NOMO-1 treated with DMSO at 0.1 percent for 48 hours (cell line): ENCODE measurements at regions not wholly inside any gene's neighbourhood (a gene's known extent, or its start where the extent isn't known, plus 50 kb on each side); places are given as distances from the start of the nearest gene placed in this dataset.

Experiments
- DNase-seq: peaks from one replicate; lab custom pipeline; 2025; ENCODE audit not compliant: unreplicated experiment; lab: John Stamatoyannopoulos, UW

DNA sequence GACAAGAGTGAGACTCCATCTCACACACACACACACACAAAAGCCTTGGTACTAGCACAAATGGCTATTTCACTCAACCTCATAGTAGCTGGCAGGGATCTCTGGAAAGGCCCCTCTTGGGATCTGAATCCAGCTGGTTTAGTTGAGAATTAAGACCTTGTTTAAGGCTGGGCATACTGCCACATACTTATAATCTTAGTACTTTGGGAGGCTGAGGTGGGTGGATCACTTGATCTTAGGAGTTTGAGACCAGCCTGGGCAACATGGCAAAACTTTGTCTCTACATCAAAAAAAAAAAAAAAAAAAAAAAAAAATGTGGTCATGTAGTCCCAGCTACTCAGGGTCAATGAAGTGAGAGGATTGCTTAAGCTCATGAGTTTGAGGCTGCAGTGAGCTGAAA, 628.3 kb downstream of the MMUT start:
- no peak for DNase-seq

GRCh38 chr6:48833916-48834315, 629.1 kb downstream of the MMUT start:
- no peak for DNase-seq

DNA sequence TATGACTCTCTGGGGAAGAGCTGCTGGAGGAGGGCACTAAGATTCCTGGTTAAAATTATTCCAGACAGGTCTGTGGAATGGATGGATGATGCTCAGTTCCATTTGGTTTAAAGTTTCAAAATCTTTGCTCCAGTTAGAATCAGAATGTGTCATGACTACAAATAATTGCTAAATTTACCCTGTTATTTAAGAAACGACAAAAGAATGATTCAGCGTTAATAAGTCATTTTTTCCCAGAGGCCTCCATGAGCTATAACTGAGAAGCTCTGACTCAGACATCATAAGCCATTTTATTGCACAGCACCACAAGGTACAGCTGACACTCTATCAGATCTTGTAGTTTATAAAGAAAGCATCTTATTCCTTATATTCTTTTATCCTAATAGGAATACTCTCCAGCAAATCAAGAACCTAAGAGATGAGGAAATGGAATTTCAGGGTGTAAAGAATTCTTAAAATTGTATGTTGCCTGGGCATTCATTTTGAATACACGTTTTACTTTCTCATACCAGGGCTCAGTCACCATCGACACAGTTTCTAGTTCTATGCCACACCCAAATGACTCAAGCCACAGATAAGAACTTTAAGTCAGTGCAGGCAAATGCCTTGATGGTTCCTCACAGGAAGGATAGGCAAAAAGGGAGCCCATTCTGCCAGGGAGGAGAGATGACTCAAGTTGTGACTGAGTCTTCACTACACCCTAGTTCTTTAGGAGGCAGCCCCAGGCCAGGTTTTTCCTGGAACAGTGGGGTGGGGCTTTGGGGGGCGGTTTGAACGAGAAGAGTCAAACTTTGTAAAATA, 636.0 kb downstream of the MMUT start:
- peak; percentile 39 for DNase-seq

DNA sequence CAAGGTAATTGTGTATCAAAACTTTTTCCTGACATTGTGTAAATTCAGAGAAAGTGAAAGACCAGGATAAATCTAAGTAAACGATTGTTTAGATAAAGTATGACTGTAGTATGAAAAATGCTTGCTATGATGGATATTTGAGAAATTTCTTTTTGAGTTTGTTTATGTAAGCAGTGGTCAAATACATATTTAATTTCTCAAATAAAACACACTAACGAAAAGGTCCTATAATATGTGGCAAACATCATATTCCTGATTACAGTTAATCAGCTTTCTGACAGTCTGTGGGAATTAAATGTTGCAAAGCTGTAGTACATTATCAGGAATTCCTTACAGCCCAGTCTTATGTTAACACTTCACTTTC, 636.9 kb downstream of the MMUT start:
- no peak for DNase-seq

GRCh38 chr6:48825501-48826151, 637.4 kb downstream of the MMUT start:
- DNase-seq = no peak

DNA sequence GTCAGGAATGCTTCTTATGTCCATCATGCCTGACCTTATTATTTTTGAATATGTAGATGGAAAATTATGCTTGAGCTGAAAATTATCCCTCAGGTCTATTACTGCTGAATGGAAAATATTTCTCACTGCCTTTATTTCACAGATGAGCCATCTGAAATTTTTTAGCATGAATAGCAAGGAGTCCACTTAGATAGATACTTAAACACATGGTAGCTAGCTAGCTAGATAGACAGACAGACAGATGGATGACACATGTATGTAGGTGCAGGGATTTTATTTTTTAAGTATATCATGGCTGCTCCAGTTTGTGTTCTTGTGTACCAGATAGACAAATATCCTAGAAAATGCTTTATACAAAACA, 645.0 kb downstream of the MMUT start:
- DNase-seq = no peak

DNA sequence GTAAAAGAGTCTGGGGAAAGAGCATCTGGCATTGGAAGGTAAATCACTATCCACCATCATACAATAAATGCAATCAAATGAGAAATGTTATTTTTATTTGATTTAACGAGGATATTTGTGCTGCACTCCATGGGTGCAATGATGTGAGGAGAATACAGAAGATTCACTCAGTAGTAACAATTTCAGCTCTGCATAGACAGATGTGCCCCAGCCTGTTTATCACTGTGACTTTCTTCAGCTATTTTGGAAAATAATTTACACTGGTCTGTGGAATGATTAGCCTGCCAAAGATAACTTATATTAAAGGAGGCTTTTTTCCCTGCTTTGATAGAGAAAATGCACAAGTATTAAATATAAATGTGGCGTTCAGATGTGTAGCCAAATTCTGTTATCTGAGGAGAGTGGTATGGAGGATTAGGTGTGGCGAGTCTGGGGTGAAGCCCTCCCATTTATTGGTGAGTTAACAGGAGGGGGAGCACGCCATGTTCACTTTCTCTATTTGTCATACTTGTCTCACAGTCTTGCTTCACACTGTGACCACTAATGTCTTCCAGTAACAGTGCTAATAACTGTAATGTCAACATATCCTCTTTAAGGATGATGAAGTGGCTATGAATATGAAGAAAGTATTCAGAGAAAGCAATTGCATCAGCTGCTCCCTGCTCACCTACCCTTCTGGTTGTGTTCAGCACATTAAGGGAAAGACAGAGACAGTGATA, 645.6 kb downstream of the MMUT start:
- DNase-seq = peak; percentile 78

- DNase-seq = no peak
These were observed 648.1 kb downstream of the MMUT start for GRCh38 chr6:48814957-48815356.

- no peak for DNase-seq
These were observed 649.2 kb downstream of the MMUT start for GRCh38 chr6:48813836-48814235.

DNA sequence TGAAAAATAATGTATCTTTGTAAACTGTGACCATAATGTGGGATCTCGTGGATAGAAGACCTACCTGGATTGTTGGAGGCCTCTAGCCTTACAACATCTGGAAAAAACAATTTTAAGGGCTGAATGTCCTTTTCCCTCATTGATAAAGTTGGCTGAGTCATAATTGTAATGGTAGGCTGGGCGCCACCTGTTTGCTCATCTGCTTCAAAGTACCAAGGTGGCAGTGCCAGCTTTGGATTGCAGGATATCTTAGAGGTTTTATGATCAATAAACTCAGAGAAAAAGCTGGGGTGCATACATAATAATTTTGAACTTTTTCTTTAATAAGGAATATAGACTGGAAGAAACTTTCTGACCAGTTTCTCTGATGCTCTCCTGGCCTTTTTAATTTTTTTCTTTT, 653.4 kb downstream of the MMUT start:
- no peak for DNase-seq

DNA sequence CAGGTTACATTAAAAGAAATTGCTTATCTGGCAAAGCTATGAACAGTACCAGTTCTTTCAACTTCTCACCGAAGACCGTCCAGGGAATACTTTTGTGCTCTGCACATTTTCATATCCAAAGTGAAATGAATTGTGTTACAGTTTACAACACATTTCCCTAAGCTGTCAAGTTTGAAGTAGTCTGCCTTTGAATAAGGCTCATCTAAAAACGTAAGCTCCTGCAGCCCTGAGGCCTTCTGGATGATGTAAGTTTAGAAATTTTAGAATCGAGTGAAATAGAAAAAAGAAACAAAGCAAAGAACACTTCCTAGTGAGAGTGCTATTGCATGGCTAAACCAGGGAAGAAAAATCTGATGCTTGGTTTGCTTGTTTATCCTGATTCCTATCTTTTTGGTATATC, 653.8 kb downstream of the MMUT start:
- no peak for DNase-seq

GRCh38 chr6:48798296-48798695, 664.8 kb downstream of the MMUT start:
- DNase-seq = no peak

- DNase-seq = no peak
These were observed 671.2 kb upstream of the PTCHD4 start for GRCh38 chr6:48782225-48782624.

- DNase-seq = no peak
These were observed 666.4 kb upstream of the PTCHD4 start for GRCh38 chr6:48777411-48777810.

DNA sequence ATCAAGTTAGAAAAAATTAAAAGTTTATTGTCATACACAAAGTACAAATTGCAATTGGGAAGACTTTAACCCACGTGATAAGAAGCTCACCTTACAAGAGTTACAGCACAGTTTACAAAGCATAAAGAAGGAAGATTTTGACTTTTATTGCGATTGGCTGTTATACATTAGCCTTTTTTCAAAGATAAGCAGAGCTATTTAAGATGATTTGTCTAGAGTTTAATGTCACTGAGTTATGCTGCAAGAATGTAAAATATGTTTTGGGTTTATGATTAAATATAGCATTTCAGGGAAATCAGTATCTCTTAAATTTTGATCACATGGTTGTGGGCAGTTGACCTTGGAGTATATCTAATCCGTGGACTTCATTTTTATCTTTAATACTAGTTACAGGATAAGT, 664.2 kb upstream of the PTCHD4 start:
- DNase-seq = no peak

DNA sequence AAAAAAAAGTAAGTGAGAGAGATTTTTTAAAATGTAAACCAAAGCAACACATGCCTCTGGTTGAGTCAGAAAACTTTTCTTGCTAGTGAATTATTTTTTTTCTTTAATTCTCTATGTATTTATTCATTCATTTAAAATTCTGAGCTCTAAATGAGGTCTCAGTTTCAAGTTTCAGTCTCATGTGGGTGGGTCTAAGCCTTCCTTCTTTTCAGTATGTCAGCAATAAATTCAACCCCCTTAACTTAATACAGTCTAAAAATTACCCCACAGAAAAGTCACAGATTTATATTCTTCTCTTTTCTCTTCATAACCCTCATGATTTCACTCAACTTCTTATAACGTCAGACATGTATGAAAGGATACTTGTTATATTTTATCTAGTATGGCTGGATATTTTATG, 663.3 kb upstream of the PTCHD4 start:
- DNase-seq = no peak

GRCh38 chr6:48766349-48766748, 655.4 kb upstream of the PTCHD4 start:
- DNase-seq = no peak

GRCh38 chr6:48765352-48765961, 654.5 kb upstream of the PTCHD4 start:
- DNase-seq = peak; percentile 52

GRCh38 chr6:48764286-48765044, 653.5 kb upstream of the PTCHD4 start:
- no peak for DNase-seq

GRCh38 chr6:48757661-48758060, 646.7 kb upstream of the PTCHD4 start:
- DNase-seq = no peak

GRCh38 chr6:48755315-48755714, 644.3 kb upstream of the PTCHD4 start:
- DNase-seq = no peak
